H1 (cell line): ENCODE measurements at regions not wholly inside any gene's neighbourhood (a gene's known extent, or its start where the extent isn't known, plus 50 kb on each side); places are given as distances from the start of the nearest gene placed in this dataset.

Experiments used
- CTCF ChIA-PET: fragments of 300-600 bp; sonication (Branson Sonifier 250); formaldehyde crosslinking; loops from one replicate; lab custom pipeline; 2021; ENCODE audit not compliant: partially characterized antibody; lab: Charles Lee
- POLR2A ChIA-PET: fragments of 300-600 bp; sonication (Branson Sonifier 250); formaldehyde crosslinking; loops from one replicate; lab custom pipeline; 2021; ENCODE audit warnings: inconsistent platforms; ENCODE audit not compliant: partially characterized antibody; lab: Charles Lee
- DNase-seq, 2 experiments: peaks; one replicate each; pipeline versions ENCODE4 v3.0.0 to v3.0.0-alpha.2; 2010 to 2022; ENCODE audit warnings: low spot score in 2 of 2, low read depth in 1 of 2, mixed read lengths in 1 of 2
- FAIRE-seq: peaks from 2 replicates; lab custom pipeline; 2011; peaks lifted over from hg19 to GRCh38; lab: Jason Lieb, UNC
- H2AFZ ChIP-seq: 2 replicates; pipeline ENCODE4 v1.8.1; 2012; ENCODE audit warnings: low read length, inconsistent platforms
- H2AK5ac ChIP-seq: 2 replicates; pipeline ENCODE4 v1.6.1; 2013; ENCODE audit warnings: low read depth, low read length
- H2BK120ac ChIP-seq: replicated peaks from 2 replicates; pipeline ENCODE3; 2013; ENCODE audit warnings: low read depth, low read length, inconsistent platforms
- H2BK12ac ChIP-seq: 2 replicates; pipeline ENCODE4 v1.6.1; 2013; ENCODE audit warnings: low read depth, low read length
- H2BK15ac ChIP-seq: 2 replicates; pipeline ENCODE4 v1.6.1; 2013; ENCODE audit warnings: low read length
- H2BK20ac ChIP-seq: 2 replicates; pipeline ENCODE4 v1.6.1; 2013; ENCODE audit warnings: low read length
- H2BK5ac ChIP-seq: 2 replicates; pipeline ENCODE4 v1.6.1; 2013; ENCODE audit warnings: low read depth, low read length
- H3K14ac ChIP-seq: 2 replicates; pipeline ENCODE4 v1.6.1; 2013; ENCODE audit warnings: inconsistent platforms; ENCODE audit not compliant: insufficient read length
- H3K18ac ChIP-seq: 2 replicates; pipeline ENCODE4 v1.6.1; 2013; ENCODE audit warnings: low read length; ENCODE audit errors: extremely low read depth
- H3K23ac ChIP-seq: 2 replicates; pipeline ENCODE4 v1.6.1; 2013; ENCODE audit warnings: inconsistent platforms; ENCODE audit not compliant: insufficient read length
- H3K23me2 ChIP-seq: 2 replicates; pipeline ENCODE4 v1.6.1; 2013; ENCODE audit warnings: low read depth, low read length
- H3K27ac ChIP-seq: 2 replicates; pipeline ENCODE4 v1.6.1; 2011; ENCODE audit warnings: low read depth, low read length, inconsistent platforms
- H3K27me3 ChIP-seq, 4 experiments: replicated peaks in 1 of 4; 1 replicate in 1 of 4; 2 replicates in 3 of 4; pipeline versions ENCODE4 v1.6.1 to v1.8.1; 2011 to 2013; ENCODE audit warnings: low read length in 3 of 4, mild to moderate bottlenecking in 3 of 4, inconsistent platforms in 2 of 4, mixed read lengths in 2 of 4, moderate library complexity in 1 of 4; ENCODE audit not compliant: control insufficient read depth in 3 of 4, insufficient read depth in 3 of 4; ENCODE audit errors: extremely low read depth in 1 of 4
- H3K36me3 ChIP-seq, 4 experiments: 2 replicates each; pipeline versions ENCODE4 v1.6.1 to v1.8.1; 2011 to 2013; ENCODE audit warnings: mild to moderate bottlenecking in 4 of 4, low read length in 3 of 4, moderate library complexity in 2 of 4, control low read depth in 1 of 4, inconsistent platforms in 1 of 4; ENCODE audit not compliant: insufficient read depth in 4 of 4, control insufficient read depth in 2 of 4
- H3K4ac ChIP-seq: replicated peaks from 2 replicates; pipeline ENCODE3; 2013; ENCODE audit warnings: low read length, low read depth, mixed read lengths, inconsistent platforms; ENCODE audit not compliant: insufficient read length
- H3K4me1 ChIP-seq, 4 experiments: replicated peaks in 1 of 4; 1 replicate in 1 of 4; 2 replicates in 3 of 4; pipeline versions ENCODE4 v1.6.1 to v1.8.1; 2011 to 2013; ENCODE audit warnings: low read length in 3 of 4, inconsistent platforms in 2 of 4, mixed read lengths in 1 of 4; ENCODE audit not compliant: insufficient read depth in 4 of 4, control insufficient read depth in 3 of 4
- H3K4me2 ChIP-seq, 2 experiments: 2 replicates each; pipeline versions ENCODE4 v1.6.1 to v1.8.1; 2011 to 2013; ENCODE audit warnings: low read depth in 2 of 2, low read length in 2 of 2, control low read depth in 1 of 2, inconsistent platforms in 1 of 2, mild to moderate bottlenecking in 1 of 2; ENCODE audit not compliant: insufficient read depth in 1 of 2
- H3K4me3 ChIP-seq, 4 experiments: fragments of 200-600, 300-600 bp in 1 of 4; sonication (generic), shearing (Covaris generic), sonication (Bioruptor Twin) in 1 of 4; 2 replicates each; pipeline versions ENCODE4 v1.5.1 to v1.8.1; 2011 to 2016; ENCODE audit warnings: low read length in 4 of 4, low read depth in 3 of 4, control low read depth in 2 of 4, inconsistent platforms in 2 of 4, mild to moderate bottlenecking in 2 of 4, mixed read lengths in 1 of 4, moderate library complexity in 1 of 4; ENCODE audit not compliant: insufficient read depth in 2 of 4; ENCODE audit errors: extremely low read depth in 1 of 4
- H3K56ac ChIP-seq: replicated peaks from 2 replicates; pipeline ENCODE3; 2013; ENCODE audit warnings: low read depth, mild to moderate bottlenecking, mixed read lengths, low read length, inconsistent platforms; ENCODE audit not compliant: insufficient read length
- H3K79me1 ChIP-seq: 2 replicates; pipeline ENCODE4 v1.6.1; 2013; ENCODE audit warnings: low read depth, low read length, control low read depth
- H3K79me2 ChIP-seq, 2 experiments: 2 replicates each; pipeline versions ENCODE4 v1.6.1 to v1.8.1; 2012 to 2013; ENCODE audit warnings: low read length in 2 of 2, mild to moderate bottlenecking in 2 of 2, inconsistent platforms in 1 of 2; ENCODE audit not compliant: insufficient read depth in 2 of 2, control insufficient read depth in 1 of 2
- H3K9ac ChIP-seq, 4 experiments: replicated peaks in 1 of 4; 1 replicate in 1 of 4; 2 replicates in 3 of 4; pipeline versions ENCODE4 v1.6.1 to v1.8.1; 2011 to 2013; ENCODE audit warnings: low read depth in 3 of 4, low read length in 3 of 4, control low read depth in 2 of 4, mild to moderate bottlenecking in 2 of 4, moderate library complexity in 2 of 4, inconsistent platforms in 1 of 4; ENCODE audit errors: extremely low read depth in 1 of 4
- H3K9me3 ChIP-seq, 2 experiments: 2 replicates each; pipeline versions ENCODE4 v1.6.1 to v1.8.1; 2012 to 2013; ENCODE audit warnings: mild to moderate bottlenecking in 2 of 2, moderate library complexity in 2 of 2, control low read depth in 1 of 2, inconsistent platforms in 1 of 2, low read depth in 1 of 2, low read length in 1 of 2, mixed read lengths in 1 of 2; ENCODE audit not compliant: insufficient read depth in 2 of 2
- H4K20me1 ChIP-seq, 2 experiments: replicated peaks in 1 of 2; 2 replicates each; pipeline versions ENCODE3 to v1.8.1; 2011 to 2013; ENCODE audit warnings: inconsistent platforms in 2 of 2, low read length in 2 of 2, mild to moderate bottlenecking in 1 of 2; ENCODE audit not compliant: insufficient read depth in 2 of 2, control insufficient read depth in 1 of 2
- H4K5ac ChIP-seq: 2 replicates; pipeline ENCODE4 v1.6.1; 2013; ENCODE audit warnings: low read length, low read depth, mixed read lengths, inconsistent platforms; ENCODE audit not compliant: insufficient read length
- H4K8ac ChIP-seq: 2 replicates; pipeline ENCODE4 v1.8.0; 2013; ENCODE audit warnings: mild to moderate bottlenecking, moderate library complexity, low read length, inconsistent platforms; ENCODE audit not compliant: insufficient read depth; ENCODE audit errors: extremely low read depth
- H4K91ac ChIP-seq: replicated peaks from 2 replicates; pipeline ENCODE3; 2013; ENCODE audit warnings: low read length, mixed read lengths, inconsistent platforms; ENCODE audit not compliant: insufficient read length
- ASH2L ChIP-seq: fragments of 200-600, 300-600 bp; sonication (generic); IDR thresholded peaks from one replicate; pipeline ENCODE4 v1.7.1; 2017; ENCODE audit warnings: low read length
- CTBP2 ChIP-seq: IDR thresholded peaks from 2 replicates; pipeline ENCODE4 v1.7.0; 2011; ENCODE audit warnings: borderline replicate concordance, mild to moderate bottlenecking, moderate library complexity, mixed read lengths, low read length; ENCODE audit not compliant: insufficient read depth, insufficient read length
- JUN ChIP-seq: IDR thresholded peaks from 2 replicates; pipeline ENCODE4 v1.6.1; 2011; ENCODE audit warnings: low read depth, mild to moderate bottlenecking, improper control_type of control experiment, low read length
- WGBS, 2 experiments: shearing (Covaris generic) in 1 of 2; methylation state at CpG; one replicate each; pipeline versions ENCODE4 v1.1.6 to v1.1.7; 2013 to 2015; ENCODE audit warnings: low lambda C conversion rate in 2 of 2, mixed read lengths in 2 of 2, inconsistent platforms in 1 of 2, low coverage in 1 of 2, missing lambda C conversion rate in 1 of 2; ENCODE audit not compliant: insufficient replicate concordance in 2 of 2, insufficient coverage in 1 of 2, insufficient read length in 1 of 2; ENCODE audit errors: extremely low coverage in 1 of 2, missing lambda C conversion rate in 1 of 2; 5-methylcytosine and 5-hydroxymethylcytosine counted together
- TF ChIP-seq, protein P1 (sequence below): IDR thresholded peaks from 2 replicates; pipeline ENCODE4 v1.6.1; 2011; ENCODE audit warnings: low read depth, mild to moderate bottlenecking, low read length; ENCODE audit not compliant: insufficient read depth

DNA sequence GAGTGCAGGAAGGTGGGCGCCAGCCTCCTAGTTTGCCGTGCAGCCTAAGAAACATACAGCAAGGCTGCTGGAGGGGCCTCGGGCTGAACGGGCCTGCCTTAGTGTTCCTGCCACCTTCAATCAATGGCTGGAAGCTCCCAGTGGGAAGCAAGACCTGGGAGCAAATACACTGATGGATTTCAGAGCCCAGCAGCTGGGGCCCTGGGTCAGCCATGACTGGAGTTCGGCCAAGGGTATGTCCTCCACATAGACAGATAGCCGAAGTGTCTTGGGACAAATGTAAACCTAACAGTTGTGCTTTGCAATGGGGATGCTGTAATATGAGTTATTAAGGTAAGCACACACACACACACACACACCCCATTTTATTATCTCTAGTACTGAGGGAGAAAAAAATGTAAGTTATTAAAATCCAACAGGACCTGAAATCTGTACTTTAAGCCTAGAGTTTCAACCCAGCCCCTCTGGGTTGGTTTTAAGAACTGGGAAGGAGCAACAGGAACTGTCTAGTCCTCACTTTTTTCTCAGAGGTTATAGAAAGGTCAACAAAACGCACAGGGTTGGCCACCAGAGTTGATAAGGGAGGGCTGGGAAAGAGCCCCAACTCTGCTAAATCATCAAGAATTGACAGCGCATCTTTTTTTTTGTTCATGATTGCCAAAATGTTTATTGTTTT lies 50.0 kb upstream of the CELF2 start:
- Histone ChIP-seq H3K9me3 (no peaks in the 10 kb centered on the region), H2BK20ac (no peak overlapping the region), H3K14ac (no peak overlapping the region), H3K23me2 (no peaks in the 10 kb centered on the region), H3K27ac (no peak overlapping the region), H4K91ac (no peak overlapping the region), H3K27me3 (no peaks in the 10 kb centered on the region), H3K4me1 (no peaks in the 10 kb centered on the region), H3K9ac (no peak overlapping the region), H2BK120ac (no peak overlapping the region), H2BK5ac (no peak overlapping the region), H4K5ac (no peak overlapping the region), H3K4me3 (no peak overlapping the region), H2AFZ (no peak overlapping the region), H2AK5ac (no peak overlapping the region), H3K36me3 (no peaks in the 10 kb centered on the region), H3K4me2 (no peak overlapping the region), H3K18ac (no peak overlapping the region), H2BK15ac (no peak overlapping the region), H3K79me1 (no peaks in the 10 kb centered on the region), H4K20me1 (no peaks in the 10 kb centered on the region), H3K79me2 (no peaks in the 10 kb centered on the region), H3K23ac (no peak overlapping the region), H3K4ac (no peak overlapping the region), H3K56ac (no peak overlapping the region), H4K8ac (no peak overlapping the region), H2BK12ac (no peak overlapping the region)
- FAIRE-seq (no peak), DNase-seq (no peak)
- WGBS, 2 experiments, result 91% methylated on average over 8 of the region's 8 CpGs; no CpG with 5 or more reads in 1 of the 2 experiments
- POLR2A ChIA-PET, result no interaction called here
- CTCF ChIA-PET, result interaction anchor here (1.6 kb wide), 1 partner anchor 10 kb away, joined by 3 read pairs; no protein-coding TSS in a partner anchor
- TF ChIP-seq, protein P1, sequence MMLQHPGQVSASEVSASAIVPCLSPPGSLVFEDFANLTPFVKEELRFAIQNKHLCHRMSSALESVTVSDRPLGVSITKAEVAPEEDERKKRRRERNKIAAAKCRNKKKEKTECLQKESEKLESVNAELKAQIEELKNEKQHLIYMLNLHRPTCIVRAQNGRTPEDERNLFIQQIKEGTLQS, result no peak
- TF ChIP-seq CTBP2 (no peak), ASH2L (no peak), JUN (no peak)
